GM12872 (cell line): ENCODE measurements at regions not wholly inside any gene's neighbourhood (a gene's known extent, or its start where the extent isn't known, plus 50 kb on each side); places are given as distances from the start of the nearest gene placed in this dataset.

Source experiments
- CTCF ChIP-seq: IDR thresholded peaks from 3 replicates; pipeline ENCODE4 v1.5.1; 2011; ENCODE audit warnings: low read depth, mild to moderate bottlenecking, low read length, moderate library complexity; ENCODE audit not compliant: insufficient read depth

GRCh38 chr1:81021134-81021533 is 779.6 kb upstream of the ADGRL2 start:
- TF ChIP-seq CTCF, result no peak

GRCh38 chr1:81020506-81020905 is 780.2 kb upstream of the ADGRL2 start:
- TF ChIP-seq CTCF, result no peak

GRCh38 chr1:81010126-81010525 is 790.6 kb upstream of the ADGRL2 start:
- no peak for TF ChIP-seq CTCF

GRCh38 chr1:81008293-81008692 is 792.4 kb upstream of the ADGRL2 start:
- TF ChIP-seq CTCF, result no peak

GRCh38 chr1:81007024-81007423 is 793.7 kb upstream of the ADGRL2 start:
- TF ChIP-seq CTCF, result no peak

GRCh38 chr1:81006502-81006901 is 794.2 kb upstream of the ADGRL2 start:
- no peak for TF ChIP-seq CTCF

GRCh38 chr1:81004011-81004410 is 796.7 kb upstream of the ADGRL2 start:
- no peak for TF ChIP-seq CTCF

GRCh38 chr1:80994934-80995333 is 805.8 kb upstream of the ADGRL2 start:
- no peak for TF ChIP-seq CTCF
